IMR-90 (cell line): ENCODE measurements at regions not wholly inside any gene's neighbourhood (a gene's known extent, or its start where the extent isn't known, plus 50 kb on each side); places are given as distances from the start of the nearest gene placed in this dataset.

Experiments used
- ATAC-seq: fragments of 200-7000 bp; cut with Tn5 transposase; 2 replicates; pipeline ENCODE4 v1.9.1; 2020; ENCODE audit warnings: low read depth, mild to moderate bottlenecking, moderate library complexity
- BruUV-seq: library from RNA; stranded (reverse); fragments of 400-500 nt; replicated peaks from 2 replicates; lab custom pipeline; 2021; lab: Mats Ljungman, UMichigan
- CTCF ChIA-PET: fragments of 300-600 bp; formaldehyde crosslinking; extraction: SDS; loops from one replicate; lab custom pipeline; 2021; ENCODE audit warnings: antibody characterized with exemption; lab: Yijun Ruan, JAX
- POLR2A ChIA-PET: fragments of 300-600 bp; sonication (Branson Sonifier 250); formaldehyde crosslinking; loops from one replicate; lab custom pipeline; 2022; ENCODE audit warnings: antibody characterized with exemption; ENCODE audit not compliant: unreplicated experiment; lab: Charles Lee
- DNase-seq: peaks from one replicate; pipeline ENCODE4 v3.0.0; 2013
- H2AFZ ChIP-seq: replicated peaks from 2 replicates; pipeline ENCODE3; 2013; ENCODE audit warnings: low read length, mild to moderate bottlenecking; ENCODE audit not compliant: poor library complexity
- H2AK5ac ChIP-seq: 2 replicates; pipeline ENCODE4 v1.6.1; 2013; ENCODE audit warnings: low read depth, low read length, inconsistent platforms
- H2AK9ac ChIP-seq: replicated peaks from 2 replicates; pipeline ENCODE3; 2013; ENCODE audit warnings: mild to moderate bottlenecking, low read depth, low read length, moderate library complexity; ENCODE audit not compliant: poor library complexity
- H2BK120ac ChIP-seq: 2 replicates; pipeline ENCODE4 v1.6.1; 2013; ENCODE audit warnings: low read depth, low read length, inconsistent platforms
- H2BK15ac ChIP-seq: 3 replicates; pipeline ENCODE4 v1.6.1; 2013; ENCODE audit warnings: low read depth, low read length, inconsistent platforms
- H2BK20ac ChIP-seq: 2 replicates; pipeline ENCODE4 v1.6.1; 2013; ENCODE audit warnings: low read depth, mild to moderate bottlenecking, inconsistent platforms, low read length, moderate library complexity
- H2BK5ac ChIP-seq: 2 replicates; pipeline ENCODE4 v1.6.1; 2013; ENCODE audit warnings: mild to moderate bottlenecking, low read depth, low read length, inconsistent platforms; ENCODE audit not compliant: poor library complexity, severe bottlenecking
- H3K14ac ChIP-seq: replicated peaks from 2 replicates; pipeline ENCODE4 v1.6.1; 2013; ENCODE audit warnings: low read depth, low read length, inconsistent platforms
- H3K18ac ChIP-seq: 2 replicates; pipeline ENCODE4 v1.6.1; 2013; ENCODE audit warnings: low read depth, low read length, control low read depth
- H3K23ac ChIP-seq: 2 replicates; pipeline ENCODE4 v1.6.1; 2013; ENCODE audit warnings: low read depth, low read length, inconsistent platforms
- H3K27ac ChIP-seq: 2 replicates; pipeline ENCODE4 v1.5.1; 2013; ENCODE audit warnings: mild to moderate bottlenecking, control low read depth, low read length; ENCODE audit not compliant: insufficient read depth
- H3K27me3 ChIP-seq: 2 replicates; pipeline ENCODE4 v1.6.1; 2013; ENCODE audit warnings: low read length; ENCODE audit not compliant: control insufficient read depth, insufficient read depth
- H3K36me3 ChIP-seq: 2 replicates; pipeline ENCODE4 v1.6.1; 2013; ENCODE audit warnings: low read length, mixed read lengths; ENCODE audit not compliant: control insufficient read depth, insufficient read depth
- H3K4ac ChIP-seq: 2 replicates; pipeline ENCODE4 v1.6.1; 2013; ENCODE audit warnings: low read depth, low read length, inconsistent platforms
- H3K4me1 ChIP-seq: 2 replicates; pipeline ENCODE4 v1.6.1; 2013; ENCODE audit warnings: low read length, mixed read lengths; ENCODE audit not compliant: control insufficient read depth, insufficient read depth
- H3K4me2 ChIP-seq: 2 replicates; pipeline ENCODE4 v1.6.1; 2013; ENCODE audit warnings: low read depth, mild to moderate bottlenecking, control low read depth, low read length, moderate library complexity
- H3K4me3 ChIP-seq: 2 replicates; pipeline ENCODE4 v1.5.1; 2013; ENCODE audit warnings: low read depth, mild to moderate bottlenecking, control low read depth, low read length, moderate library complexity; ENCODE audit not compliant: insufficient read depth
- H3K56ac ChIP-seq: 2 replicates; pipeline ENCODE4 v1.6.1; 2013; ENCODE audit warnings: low read length, inconsistent platforms; ENCODE audit not compliant: insufficient read depth; ENCODE audit errors: extremely low read depth
- H3K79me1 ChIP-seq, 2 experiments: 2 replicates each; pipeline ENCODE4 v1.6.1; 2013; ENCODE audit warnings: low read length in 2 of 2, inconsistent platforms in 1 of 2, low read depth in 1 of 2
- H3K9ac ChIP-seq: 2 replicates; pipeline ENCODE4 v1.6.1; 2013; ENCODE audit warnings: low read depth, low read length, control low read depth
- H3K9me1 ChIP-seq: 2 replicates; pipeline ENCODE4 v1.6.1; 2013; ENCODE audit warnings: low read length, inconsistent platforms; ENCODE audit not compliant: insufficient read depth
- H3K9me3 ChIP-seq: 2 replicates; pipeline ENCODE4 v1.6.1; 2013; ENCODE audit warnings: low read length; ENCODE audit not compliant: control insufficient read depth, insufficient read depth
- H4K20me1 ChIP-seq: 2 replicates; pipeline ENCODE4 v1.6.1; 2013; ENCODE audit warnings: low read length, inconsistent platforms; ENCODE audit not compliant: insufficient read depth
- H4K5ac ChIP-seq: 2 replicates; pipeline ENCODE4 v1.6.1; 2013; ENCODE audit warnings: mild to moderate bottlenecking, low read depth, low read length, control low read depth
- H4K8ac ChIP-seq, 2 experiments: 2 replicates each; pipeline ENCODE4 v1.6.1; 2013; ENCODE audit warnings: low read depth in 2 of 2, low read length in 2 of 2, control low read depth in 1 of 2, inconsistent platforms in 1 of 2
- H4K91ac ChIP-seq: 2 replicates; pipeline ENCODE4 v1.6.1; 2013; ENCODE audit warnings: low read depth, low read length, inconsistent platforms; ENCODE audit not compliant: insufficient read depth
- CHD1 ChIP-seq: IDR thresholded peaks from 2 replicates; pipeline ENCODE4 v1.6.1; 2012; ENCODE audit warnings: low read depth, low read length, improper control_type of control experiment
- RAD21 ChIP-seq: IDR thresholded peaks from 2 replicates; pipeline ENCODE4 v1.6.1; 2012; ENCODE audit warnings: low read length, improper control_type of control experiment
- SMC3 ChIP-seq: fragments of 150-350 bp; IDR thresholded peaks from 2 replicates; pipeline ENCODE4 v1.6.1; 2016; ENCODE audit warnings: low read depth, mild to moderate bottlenecking, antibody characterized with exemption, low read length, moderate library complexity
- WGBS, 2 experiments: methylation state at CpG; one replicate each; pipeline versions ENCODE4 v1.1.5 to v1.1.7; 2013; ENCODE audit warnings: missing lambda C conversion rate in 2 of 2; ENCODE audit not compliant: insufficient read length in 1 of 2; ENCODE audit errors: extremely low coverage in 2 of 2; 5-methylcytosine and 5-hydroxymethylcytosine counted together
- dilution Hi-C: fragments of 300-500 bp; cut with HindIII; formaldehyde crosslinking; loops from one replicate; pipeline ENCODE4 v1.14.3; 2018; ENCODE audit warnings: low sequenced_read_pairs; ENCODE audit not compliant: unreplicated experiment
- in situ Hi-C: fragments of 300-500 bp; cut with MboI; formaldehyde crosslinking; loops from 3 replicates; pipeline ENCODE4 v1.14.3; 2019; ENCODE audit warnings: low sequenced_read_pairs, inconsistent platforms, mixed read lengths
- intact Hi-C: fragments of 100-400 bp; cut with micrococcal nuclease; formaldehyde crosslinking; loops from 2 replicates; pipeline ENCODE4 v1.10.0; 2022
- TF ChIP-seq, protein P1 (sequence below): fragments of 150-350 bp; IDR thresholded peaks from 2 replicates; pipeline ENCODE4 v1.6.1; 2016; ENCODE audit warnings: low read depth, mild to moderate bottlenecking, low read length, moderate library complexity, borderline replicate concordance

DNA sequence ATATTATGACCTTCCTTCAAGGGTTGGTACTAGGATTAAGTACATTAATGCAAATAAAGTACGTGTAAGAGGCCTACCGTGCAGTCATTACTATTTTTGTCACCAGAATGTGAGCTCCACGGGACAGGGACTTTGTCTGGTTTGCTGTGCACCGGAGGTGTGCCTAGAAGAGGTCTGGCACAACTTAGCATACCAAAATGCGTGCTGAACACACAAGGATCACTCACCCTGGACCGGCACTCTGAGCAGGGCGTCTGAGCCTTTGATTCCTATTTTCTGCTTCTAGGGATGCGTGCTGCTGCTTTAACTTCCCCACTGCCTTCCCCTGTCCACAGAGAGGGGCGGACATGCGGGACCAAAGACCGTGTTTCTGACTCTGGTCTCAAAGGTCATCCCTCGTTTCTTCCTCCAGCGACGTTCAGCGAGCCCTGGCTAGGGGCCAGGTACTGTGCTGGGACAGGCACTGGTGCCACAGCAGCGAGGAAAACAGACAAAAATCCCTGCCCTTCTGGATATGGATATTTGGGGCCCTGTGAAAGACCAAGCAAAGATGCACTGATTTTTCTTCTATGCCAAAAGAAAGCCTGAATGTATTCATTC is 222.7 kb downstream of the BMP7 start:
- intact Hi-C loops (no loop called here), dilution Hi-C loops (no loop called here), in situ Hi-C loops (no loop called here)
- no peaks in the 10 kb centered on the region for H4K20me1 ChIP-seq
- POLR2A ChIA-PET: no interaction called here
- no TSS peak for BruUV-seq
- H4K5ac ChIP-seq: no peak overlapping the region
- no peak overlapping the region for H2AK5ac ChIP-seq
- no peaks in the 10 kb centered on the region for H3K9me3 ChIP-seq
- no peak overlapping the region for H2AFZ ChIP-seq
- no peak overlapping the region for H3K23ac ChIP-seq
- H3K4me1 ChIP-seq: no peaks in the 10 kb centered on the region
- DNase-seq (no peak), ATAC-seq (no peak)
- no peak overlapping the region for H3K4me3 ChIP-seq
- no peak overlapping the region for H3K27ac ChIP-seq
- H3K18ac ChIP-seq: no peak overlapping the region
- H3K9ac ChIP-seq: no peak overlapping the region
- no peak overlapping the region for H3K56ac ChIP-seq
- H3K27me3 ChIP-seq: no peaks in the 10 kb centered on the region
- H2BK5ac ChIP-seq: no peak overlapping the region
- no peak overlapping the region for H3K4ac ChIP-seq
- CTCF ChIA-PET: no interaction called here
- no peak overlapping the region for H4K8ac ChIP-seq
- no peaks in the 10 kb centered on the region for H3K36me3 ChIP-seq
- WGBS, 2 experiments: 41% methylated on average over 7 of the region's 16 CpGs; no CpG with 5 or more reads in 1 of the 2 experiments
- H4K91ac ChIP-seq: no peak overlapping the region
- no peaks in the 10 kb centered on the region for H3K9me1 ChIP-seq
- no peak overlapping the region for H3K4me2 ChIP-seq
- no peak overlapping the region for H2BK20ac ChIP-seq
- H2BK120ac ChIP-seq: no peak overlapping the region
- H3K79me1 ChIP-seq: no peaks in the 10 kb centered on the region
- H2AK9ac ChIP-seq: no peak overlapping the region
- no peak overlapping the region for H2BK15ac ChIP-seq
- TF ChIP-seq, protein P1, sequence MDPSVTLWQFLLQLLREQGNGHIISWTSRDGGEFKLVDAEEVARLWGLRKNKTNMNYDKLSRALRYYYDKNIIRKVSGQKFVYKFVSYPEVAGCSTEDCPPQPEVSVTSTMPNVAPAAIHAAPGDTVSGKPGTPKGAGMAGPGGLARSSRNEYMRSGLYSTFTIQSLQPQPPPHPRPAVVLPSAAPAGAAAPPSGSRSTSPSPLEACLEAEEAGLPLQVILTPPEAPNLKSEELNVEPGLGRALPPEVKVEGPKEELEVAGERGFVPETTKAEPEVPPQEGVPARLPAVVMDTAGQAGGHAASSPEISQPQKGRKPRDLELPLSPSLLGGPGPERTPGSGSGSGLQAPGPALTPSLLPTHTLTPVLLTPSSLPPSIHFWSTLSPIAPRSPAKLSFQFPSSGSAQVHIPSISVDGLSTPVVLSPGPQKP: no peak
- no peak for TF ChIP-seq RAD21
- no peak for TF ChIP-seq CHD1
- TF ChIP-seq SMC3: no peak
- H3K14ac ChIP-seq: no peak overlapping the region
